ENCODE measurements at regions not wholly inside any gene's neighbourhood (a gene's known extent, or its start where the extent isn't known, plus 50 kb on each side); places are given as distances from the start of the nearest gene placed in this dataset.
"Not testable (repeated sequence)": the region's sequence is repeated elsewhere in the genome, so short reads cannot be mapped to it uniquely, and the experiment has no call there.

DNA sequence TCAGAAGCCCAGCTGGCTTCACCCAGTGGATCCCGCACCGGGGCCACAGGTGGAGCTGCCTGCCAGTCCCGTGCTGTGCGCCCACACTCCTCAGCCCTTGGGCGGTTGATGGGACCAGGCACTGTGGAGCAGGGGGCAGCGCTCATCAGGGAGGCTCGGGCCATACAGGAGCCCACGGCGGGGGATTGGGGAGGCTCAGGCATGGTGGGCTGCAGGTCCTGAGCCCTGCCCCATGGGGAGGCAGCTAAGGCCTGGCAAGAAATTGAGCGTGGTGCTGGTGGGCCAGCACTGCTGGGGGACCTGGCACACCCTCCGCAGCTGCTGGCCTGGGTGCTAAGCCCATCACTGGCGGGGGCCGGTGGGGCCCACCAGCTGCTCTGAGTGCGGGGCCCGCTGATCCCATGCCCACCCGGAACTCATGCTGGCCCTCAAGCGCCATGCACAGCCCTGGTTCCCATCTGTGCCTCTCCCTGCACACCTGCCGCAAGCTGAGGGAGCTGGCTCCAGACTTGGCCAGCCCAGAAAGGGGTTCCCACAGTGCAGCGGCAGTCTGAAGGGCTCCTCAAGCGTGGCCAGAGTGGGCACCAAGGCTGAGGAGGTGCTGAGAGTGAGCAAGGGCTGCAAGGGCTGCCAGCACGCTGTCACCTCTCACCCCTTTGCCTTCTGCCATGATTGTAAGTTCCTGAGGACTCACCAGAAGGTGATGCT is 705.1 kb downstream of the STPG2 start:
- FAIRE-seq: not testable (repeated sequence)

GRCh38 chr4:97453186-97453585 is 690.1 kb downstream of the STPG2 start:
- FAIRE-seq: no peak

GRCh38 chr4:97457253-97457652 is 686.0 kb downstream of the STPG2 start:
- no peak for FAIRE-seq

DNA sequence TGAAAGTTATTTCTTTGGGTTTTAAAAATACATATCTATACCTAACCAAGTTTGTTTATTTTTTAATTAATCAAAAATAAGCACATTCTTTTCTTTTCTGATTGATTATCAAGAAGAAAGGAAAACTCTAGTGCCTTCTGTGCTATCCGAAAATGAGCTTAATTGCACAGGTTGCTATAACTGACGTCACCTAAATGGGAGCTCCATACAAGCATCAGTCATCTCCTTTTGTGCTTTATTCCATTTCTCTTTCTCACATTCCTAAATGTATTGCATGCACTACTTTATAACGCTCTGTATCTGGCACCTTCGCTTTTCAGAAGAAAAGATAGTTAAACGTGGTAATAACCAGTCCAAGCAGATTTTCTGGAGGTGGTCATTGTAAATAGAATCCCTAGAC is 675.0 kb downstream of the STPG2 start:
- FAIRE-seq: no peak

- no peak for FAIRE-seq
These were observed 667.7 kb downstream of the STPG2 start for GRCh38 chr4:97475621-97476020.

GRCh38 chr4:97477974-97478373 is 665.3 kb downstream of the STPG2 start:
- FAIRE-seq: no peak

DNA sequence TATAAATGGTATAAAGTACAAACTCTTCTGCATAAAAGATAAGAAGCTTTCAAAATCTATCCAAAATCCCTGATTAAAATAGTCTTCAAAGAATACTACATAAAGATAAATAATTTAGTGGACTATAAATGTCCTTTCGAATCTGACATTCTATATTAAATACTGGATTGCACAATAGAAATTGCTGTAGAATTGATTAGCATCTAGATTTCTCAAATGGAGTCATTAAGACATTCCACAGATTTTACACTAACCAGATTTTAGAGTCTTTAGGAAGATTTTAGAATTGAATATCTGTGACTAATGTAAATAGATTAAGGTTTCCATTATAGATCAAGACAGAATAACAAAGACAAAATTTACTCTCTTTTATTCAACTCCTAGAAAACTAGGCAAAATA is 663.9 kb downstream of the STPG2 start:
- no peak for FAIRE-seq

GRCh38 chr4:97491856-97492255 is 651.4 kb downstream of the STPG2 start:
- no peak for FAIRE-seq

- FAIRE-seq: no peak
These were observed 649.3 kb downstream of the STPG2 start for GRCh38 chr4:97493815-97494518.

DNA sequence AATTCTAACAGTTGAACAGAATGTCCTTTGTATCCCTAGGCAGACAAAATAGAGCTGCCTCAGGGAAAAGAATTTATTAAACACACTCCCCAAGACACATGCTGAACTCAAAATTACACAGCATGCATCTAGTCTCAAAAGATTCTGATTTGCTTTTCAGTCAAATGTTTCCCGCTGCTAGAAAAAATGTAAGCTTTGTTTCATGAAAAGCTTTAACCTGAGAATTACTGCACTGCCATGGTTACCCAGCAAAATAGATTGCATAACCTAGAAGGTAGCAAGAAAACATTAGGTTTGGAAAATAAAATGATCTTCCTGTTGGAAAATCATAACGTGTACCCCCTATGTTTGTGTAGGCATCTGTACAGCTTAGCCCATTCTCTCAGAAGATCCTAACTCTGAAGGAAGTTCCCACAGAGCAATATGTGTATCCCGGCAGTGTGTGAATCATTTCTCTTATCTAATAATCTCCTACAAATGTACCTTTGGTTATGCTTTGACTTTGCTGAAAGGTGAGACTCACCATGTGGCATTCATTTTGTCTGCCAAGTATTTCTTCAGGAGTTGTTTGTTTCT is 646.9 kb downstream of the STPG2 start:
- FAIRE-seq: no peak

- no peak for FAIRE-seq
These were observed 644.4 kb downstream of the STPG2 start for GRCh38 chr4:97498875-97499274.

DNA sequence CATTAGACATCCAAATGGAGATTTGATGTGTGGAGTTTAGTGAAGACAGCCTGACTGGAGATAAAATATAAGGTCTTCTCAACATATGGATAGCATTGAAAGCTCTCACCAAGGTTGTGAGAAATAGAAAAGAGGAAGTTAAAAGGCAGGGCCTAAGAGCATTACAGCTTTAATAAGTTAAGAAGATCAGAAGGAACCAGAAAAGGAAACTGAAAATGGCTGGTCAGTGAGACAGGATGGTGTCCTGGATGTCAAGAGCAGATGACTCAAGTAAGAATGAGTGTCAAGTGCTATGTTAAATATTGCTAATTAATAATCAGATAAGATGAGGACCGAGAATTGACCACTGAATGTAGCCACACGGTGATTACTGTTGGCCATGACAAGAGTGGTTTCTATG is 642.9 kb downstream of the STPG2 start:
- no peak for FAIRE-seq

- FAIRE-seq: no peak
These were observed 638.6 kb downstream of the STPG2 start for GRCh38 chr4:97504713-97505112.

DNA sequence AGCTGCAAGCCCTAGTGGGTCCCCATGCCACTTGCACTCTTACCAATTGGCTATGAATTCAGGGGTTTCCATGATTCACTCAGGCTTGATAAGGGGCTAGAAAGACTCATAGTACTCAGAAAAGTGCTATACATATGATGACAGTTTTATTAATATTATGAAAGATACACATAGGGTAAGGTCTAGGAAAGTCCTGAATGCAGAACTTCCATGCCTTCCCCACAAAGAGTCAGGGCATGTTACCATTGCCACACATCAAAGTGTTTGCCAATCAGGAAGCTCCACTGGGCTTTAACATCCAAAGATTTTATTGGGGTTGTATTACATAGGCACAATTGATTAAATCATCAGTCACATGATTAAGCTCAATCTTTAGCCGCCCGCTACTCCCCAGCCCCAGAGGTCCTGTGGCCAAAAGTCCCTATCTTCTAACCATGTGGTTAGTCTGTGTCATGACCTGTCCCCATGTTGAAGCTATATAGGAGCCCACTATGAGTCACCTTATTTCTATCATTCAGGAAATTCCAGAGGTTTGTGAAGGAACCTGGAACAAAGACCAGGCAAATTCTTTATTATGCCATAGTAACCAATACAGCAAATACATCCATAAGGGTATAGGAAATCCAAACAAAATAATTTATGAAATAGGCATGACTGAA is 635.6 kb downstream of the STPG2 start:
- FAIRE-seq: no peak

All from islet of Langerhans (tissue), 1 donor.